Vagina (tissue), 2 donors: ENCODE measurements at regions not wholly inside any gene's neighbourhood (a gene's known extent, or its start where the extent isn't known, plus 50 kb on each side); places are given as distances from the start of the nearest gene placed in this dataset.

Experiments used
- DNase-seq, 2 donors: peaks; one replicate each; pipeline ENCODE4 v3.0.0-alpha.2; 2017; ENCODE audit errors: extremely low spot score in 2 of 2
- H3K27ac ChIP-seq: fragments of 200-600 bp; sonication (generic); one replicate; pipeline ENCODE4 v1.5.1; 2019
- H3K27me3 ChIP-seq: fragments of 200-600 bp; sonication (generic); one replicate; pipeline ENCODE4 v1.5.1; 2019
- H3K36me3 ChIP-seq, 2 donors: fragments of 200-600 bp; sonication (generic); one replicate each; pipeline ENCODE4 v1.5.1; 2017 to 2019
- H3K4me1 ChIP-seq: fragments of 200-600 bp; sonication (generic); one replicate; pipeline ENCODE4 v1.5.1; 2019
- H3K4me3 ChIP-seq, 2 donors: fragments of 200-600 bp; sonication (generic); 1 replicate in 1 of 2; 2 replicates in 1 of 2; pipeline ENCODE4 v1.5.1; 2016 to 2019
- H3K9me3 ChIP-seq: fragments of 200-600 bp; sonication (generic); one replicate; pipeline ENCODE4 v1.5.1; 2019
- POLR2A ChIP-seq, 2 donors: fragments of 450-650 bp; IDR thresholded peaks; one replicate each; pipeline ENCODE4 v1.6.1; 2017; ENCODE audit warnings: antibody characterized with exemption in 2 of 2, mild to moderate bottlenecking in 2 of 2, moderate library complexity in 2 of 2
- POLR2AphosphoS5 ChIP-seq, 2 donors: sonication (generic); formaldehyde crosslinking; IDR thresholded peaks; one replicate each; pipeline ENCODE4 v1.9.0; 2017; ENCODE audit warnings: antibody characterized with exemption in 2 of 2, mild to moderate bottlenecking in 2 of 2, low read depth in 1 of 2; ENCODE audit not compliant: insufficient read depth in 1 of 2
- intact Hi-C: fragments of 100-400 bp; cut with DNase I; formaldehyde crosslinking; loops from one replicate; pipeline ENCODE4 v1.15.1; 2023
- TF ChIP-seq, protein P1 (sequence below), 3 experiments: fragments of 450-650 bp in 2 of 3; fragments of 200-600 bp in 1 of 3; sonication (generic) in 1 of 3; IDR thresholded peaks; one replicate each; pipeline ENCODE4 v1.5.1; 2017 to 2019; ENCODE audit warnings: antibody characterized with exemption in 3 of 3, mild to moderate bottlenecking in 2 of 3, moderate library complexity in 2 of 3

DNA sequence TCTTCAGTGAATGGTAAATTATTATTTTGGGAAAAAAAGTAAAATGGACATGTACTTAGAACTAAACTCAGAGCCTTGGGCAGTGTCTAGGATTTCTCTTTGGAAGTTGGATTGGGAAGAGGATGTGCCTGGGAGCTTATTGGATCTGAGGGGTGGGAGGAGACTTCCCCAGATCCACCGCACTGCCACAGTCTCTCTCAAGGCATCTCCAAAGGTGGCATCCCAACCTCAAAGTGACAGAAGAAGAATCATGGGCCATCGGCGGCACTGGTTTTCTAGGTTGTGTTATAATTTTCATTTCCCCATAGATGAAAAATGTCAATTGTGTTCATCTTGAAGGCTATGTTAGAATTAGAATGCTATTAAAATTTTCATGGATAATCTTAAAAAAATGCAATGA lies 66.8 kb upstream of the CD93 start:
- Histone ChIP-seq H3K27ac (peak overlapping the region; percentile 48), H3K4me3 (no peak overlapping the region), H3K27me3 (no peaks in the 10 kb centered on the region), H3K4me1 (peaks cover 48% of the 10 kb centered on the region), H3K9me3 (no peaks in the 10 kb centered on the region), H3K36me3 (no peaks in the 10 kb centered on the region)
- intact Hi-C loops, result no loop called here
- peak in 1 of 2 donors; percentile 37 for DNase-seq
- no peak for TF ChIP-seq POLR2A (IDR thresholded peaks at IDR 0.05)
- TF ChIP-seq, protein P1, sequence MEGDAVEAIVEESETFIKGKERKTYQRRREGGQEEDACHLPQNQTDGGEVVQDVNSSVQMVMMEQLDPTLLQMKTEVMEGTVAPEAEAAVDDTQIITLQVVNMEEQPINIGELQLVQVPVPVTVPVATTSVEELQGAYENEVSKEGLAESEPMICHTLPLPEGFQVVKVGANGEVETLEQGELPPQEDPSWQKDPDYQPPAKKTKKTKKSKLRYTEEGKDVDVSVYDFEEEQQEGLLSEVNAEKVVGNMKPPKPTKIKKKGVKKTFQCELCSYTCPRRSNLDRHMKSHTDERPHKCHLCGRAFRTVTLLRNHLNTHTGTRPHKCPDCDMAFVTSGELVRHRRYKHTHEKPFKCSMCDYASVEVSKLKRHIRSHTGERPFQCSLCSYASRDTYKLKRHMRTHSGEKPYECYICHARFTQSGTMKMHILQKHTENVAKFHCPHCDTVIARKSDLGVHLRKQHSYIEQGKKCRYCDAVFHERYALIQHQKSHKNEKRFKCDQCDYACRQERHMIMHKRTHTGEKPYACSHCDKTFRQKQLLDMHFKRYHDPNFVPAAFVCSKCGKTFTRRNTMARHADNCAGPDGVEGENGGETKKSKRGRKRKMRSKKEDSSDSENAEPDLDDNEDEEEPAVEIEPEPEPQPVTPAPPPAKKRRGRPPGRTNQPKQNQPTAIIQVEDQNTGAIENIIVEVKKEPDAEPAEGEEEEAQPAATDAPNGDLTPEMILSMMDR (IDR thresholded peaks at IDR 0.05), result no peak
- no peak for TF ChIP-seq POLR2AphosphoS5 (IDR thresholded peaks at IDR 0.05; ENCODE audit: insufficient read depth in 1 of 2, low read depth in 1 of 2)

DNA sequence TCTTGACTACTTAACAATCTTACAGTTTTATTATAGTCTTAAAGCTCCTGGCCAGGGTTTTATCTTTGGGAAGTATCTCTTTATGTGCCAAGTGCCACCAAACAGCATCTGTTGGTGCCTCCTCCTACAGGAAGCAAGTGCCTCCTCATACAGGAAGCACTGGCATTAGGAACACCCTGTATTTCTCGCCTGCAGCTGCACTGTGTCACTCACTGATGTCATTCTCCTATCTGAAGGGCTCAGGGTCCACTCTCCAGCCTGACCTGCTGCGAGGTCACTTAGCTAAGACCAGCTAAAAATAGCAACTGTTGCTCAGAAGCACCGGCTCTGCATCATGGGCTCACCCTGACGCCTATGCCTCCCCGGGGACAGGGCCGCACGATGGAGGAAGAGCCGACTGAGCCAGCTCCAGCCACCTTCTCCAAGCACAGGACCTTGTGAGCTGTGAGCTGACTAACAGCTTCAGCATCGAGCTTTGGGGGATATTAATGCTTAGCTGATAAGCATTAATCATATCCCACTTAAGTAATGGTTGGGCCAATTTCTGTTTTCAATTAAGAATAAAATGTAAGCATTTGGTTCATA lies 66.3 kb upstream of the CD93 start:
- H3K4me1 ChIP-seq, result peaks cover 50% of the 10 kb centered on the region

GRCh38 chr20:23151885-23152284 lies 65.8 kb upstream of the CD93 start:
- Histone ChIP-seq H3K4me1 (peaks cover 55% of the 10 kb centered on the region), H3K27ac (peak overlapping the region; percentile 25), H3K4me3 (no peak overlapping the region), H3K9me3 (no peaks in the 10 kb centered on the region), H3K27me3 (no peaks in the 10 kb centered on the region), H3K36me3 (no peaks in the 10 kb centered on the region)
- intact Hi-C loops, result no loop called here
- TF ChIP-seq POLR2A (IDR thresholded peaks at IDR 0.05) (no peak), POLR2AphosphoS5 (IDR thresholded peaks at IDR 0.05; ENCODE audit: insufficient read depth in 1 of 2, low read depth in 1 of 2) (no peak)
- TF ChIP-seq, protein P1 (IDR thresholded peaks at IDR 0.05), result no peak
- peak; percentile 76 to 81 for DNase-seq

More for the DNA sequence above, 66.3 kb upstream of the CD93 start:
- TF ChIP-seq POLR2AphosphoS5 (IDR thresholded peaks at IDR 0.05; ENCODE audit: insufficient read depth in 1 of 2, low read depth in 1 of 2) (peak; percentile 21 to 70), POLR2A (IDR thresholded peaks at IDR 0.05) (no peak)
- TF ChIP-seq, protein P1 (IDR thresholded peaks at IDR 0.05), result no peak
- Histone ChIP-seq H3K27ac (peak overlapping the region; percentile 48), H3K4me3 (no peak overlapping the region), H3K36me3 (no peaks in the 10 kb centered on the region), H3K27me3 (no peaks in the 10 kb centered on the region), H3K9me3 (no peaks in the 10 kb centered on the region)
- peak; percentile 82 to 85 for DNase-seq
- intact Hi-C loops, result no loop called here

DNA sequence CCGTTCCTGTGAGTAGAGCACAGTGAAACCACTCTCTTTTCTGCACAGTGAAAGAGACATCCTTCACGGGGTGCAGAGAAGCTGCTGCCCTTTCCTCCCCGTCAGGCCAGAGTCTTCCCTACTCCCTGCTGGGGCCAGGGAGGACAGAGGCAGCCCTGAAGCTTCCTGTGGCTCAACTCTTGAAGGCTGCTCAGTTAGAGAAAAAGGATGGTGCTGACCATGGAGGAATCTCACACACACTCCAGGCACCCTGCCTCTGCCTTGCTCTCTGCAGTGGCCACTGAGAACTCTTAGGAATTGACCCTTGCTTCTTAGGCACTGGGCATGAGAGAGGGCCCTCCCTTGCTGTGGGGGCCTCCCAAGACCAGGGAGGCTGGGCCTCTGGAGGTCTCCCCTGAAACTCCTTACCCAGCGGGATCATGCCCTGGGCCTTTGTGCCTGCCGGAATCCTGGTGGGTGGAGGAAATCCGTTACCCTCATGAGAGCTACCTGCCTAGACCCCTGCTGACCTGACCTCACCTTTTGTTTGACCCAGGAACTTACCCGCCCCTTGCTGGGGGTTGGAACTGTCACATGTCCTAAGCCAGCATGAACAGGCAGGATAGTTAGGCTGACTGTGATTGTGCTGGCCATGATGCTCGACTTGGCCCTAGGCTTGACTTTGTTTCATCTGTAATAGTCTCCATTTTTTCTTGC lies 65.0 kb upstream of the CD93 start:
- H3K27ac ChIP-seq, result peak overlapping the region; percentile 25
- DNase-seq, result peak; percentile 85 to 93
- H3K36me3 ChIP-seq, result no peaks in the 10 kb centered on the region
- no peak overlapping the region for H3K4me3 ChIP-seq
- H3K27me3 ChIP-seq, result no peaks in the 10 kb centered on the region
- intact Hi-C loops, result no loop called here
- H3K4me1 ChIP-seq, result peaks cover 51% of the 10 kb centered on the region
- TF ChIP-seq POLR2AphosphoS5 (IDR thresholded peaks at IDR 0.05; ENCODE audit: insufficient read depth in 1 of 2, low read depth in 1 of 2) (no peak), POLR2A (IDR thresholded peaks at IDR 0.05) (no peak)
- TF ChIP-seq, protein P1 (IDR thresholded peaks at IDR 0.05), result no peak
- H3K9me3 ChIP-seq, result no peaks in the 10 kb centered on the region
